ENCODE measurements at regions not wholly inside any gene's neighbourhood (a gene's known extent, or its start where the extent isn't known, plus 50 kb on each side); places are given as distances from the start of the nearest gene placed in this dataset.
"Not testable (repeated sequence)": the region's sequence is repeated elsewhere in the genome, so short reads cannot be mapped to it uniquely, and the experiment has no call there.

GRCh38 chr7:119692541-119692940 lies 580.4 kb upstream of the KCND2 start:
- H3K36me3 ChIP-seq (replicated peaks; ENCODE audit: control insufficient read depth, insufficient read depth, low read length), result no peaks in the 10 kb centered on the region
- H3K27me3 ChIP-seq (ENCODE audit: control insufficient read depth, insufficient read depth, low read length), result no peaks in the 10 kb centered on the region
- no peak for DNase-seq
- no peak overlapping the region for H3K4me3 ChIP-seq (ENCODE audit: insufficient read depth, low read depth, low read length)

- Histone ChIP-seq H3K27me3 (ENCODE audit: control insufficient read depth, insufficient read depth, low read length) (no peaks in the 10 kb centered on the region), H3K4me3 (ENCODE audit: insufficient read depth, low read depth, low read length) (no peak overlapping the region), H3K36me3 (replicated peaks; ENCODE audit: control insufficient read depth, insufficient read depth, low read length) (no peaks in the 10 kb centered on the region)
- no peak for DNase-seq
Measured at GRCh38 chr7:119694506-119694905, 578.5 kb upstream of the KCND2 start.

- no peaks in the 10 kb centered on the region for H3K27me3 ChIP-seq (ENCODE audit: control insufficient read depth, insufficient read depth, low read length)
- no peaks in the 10 kb centered on the region for H3K36me3 ChIP-seq (replicated peaks; ENCODE audit: control insufficient read depth, insufficient read depth, low read length)
- no peak overlapping the region for H3K4me3 ChIP-seq (ENCODE audit: insufficient read depth, low read depth, low read length)
- DNase-seq, result no peak
Measured at GRCh38 chr7:119696336-119696735, 576.6 kb upstream of the KCND2 start.

- H3K27me3 ChIP-seq (ENCODE audit: control insufficient read depth, insufficient read depth, low read length), result no peaks in the 10 kb centered on the region
- DNase-seq, result no peak
- H3K36me3 ChIP-seq (replicated peaks; ENCODE audit: control insufficient read depth, insufficient read depth, low read length), result no peaks in the 10 kb centered on the region
- H3K4me3 ChIP-seq (ENCODE audit: insufficient read depth, low read depth, low read length), result no peak overlapping the region
Measured at GRCh38 chr7:119703895-119704294, 569.1 kb upstream of the KCND2 start.

GRCh38 chr7:119706608-119707007 lies 566.4 kb upstream of the KCND2 start:
- Histone ChIP-seq H3K4me3 (ENCODE audit: insufficient read depth, low read depth, low read length) (no peak overlapping the region), H3K27me3 (ENCODE audit: control insufficient read depth, insufficient read depth, low read length) (no peaks in the 10 kb centered on the region), H3K36me3 (replicated peaks; ENCODE audit: control insufficient read depth, insufficient read depth, low read length) (no peaks in the 10 kb centered on the region)
- DNase-seq, result no peak

- Histone ChIP-seq H3K4me3 (ENCODE audit: insufficient read depth, low read depth, low read length) (no peak overlapping the region), H3K27me3 (ENCODE audit: control insufficient read depth, insufficient read depth, low read length) (no peaks in the 10 kb centered on the region), H3K36me3 (replicated peaks; ENCODE audit: control insufficient read depth, insufficient read depth, low read length) (no peaks in the 10 kb centered on the region)
- DNase-seq, result no peak
Measured at GRCh38 chr7:119708891-119709290, 564.1 kb upstream of the KCND2 start.

GRCh38 chr7:119711104-119711503 lies 561.9 kb upstream of the KCND2 start:
- Histone ChIP-seq H3K36me3 (replicated peaks; ENCODE audit: control insufficient read depth, insufficient read depth, low read length) (no peaks in the 10 kb centered on the region), H3K27me3 (ENCODE audit: control insufficient read depth, insufficient read depth, low read length) (no peaks in the 10 kb centered on the region), H3K4me3 (ENCODE audit: insufficient read depth, low read depth, low read length) (no peak overlapping the region)
- no peak for DNase-seq

GRCh38 chr7:119712886-119713462 lies 560.0 kb upstream of the KCND2 start:
- Histone ChIP-seq H3K4me3 (ENCODE audit: insufficient read depth, low read depth, low read length) (no peak overlapping the region), H3K36me3 (replicated peaks; ENCODE audit: control insufficient read depth, insufficient read depth, low read length) (no peaks in the 10 kb centered on the region), H3K27me3 (ENCODE audit: control insufficient read depth, insufficient read depth, low read length) (no peaks in the 10 kb centered on the region)
- DNase-seq, result no peak

GRCh38 chr7:119713606-119714005 lies 559.4 kb upstream of the KCND2 start:
- Histone ChIP-seq H3K4me3 (ENCODE audit: insufficient read depth, low read depth, low read length) (no peak overlapping the region), H3K27me3 (ENCODE audit: control insufficient read depth, insufficient read depth, low read length) (no peaks in the 10 kb centered on the region), H3K36me3 (replicated peaks; ENCODE audit: control insufficient read depth, insufficient read depth, low read length) (no peaks in the 10 kb centered on the region)
- DNase-seq, result no peak

- Histone ChIP-seq H3K4me3 (ENCODE audit: insufficient read depth, low read depth, low read length) (no peak overlapping the region), H3K27me3 (ENCODE audit: control insufficient read depth, insufficient read depth, low read length) (no peaks in the 10 kb centered on the region), H3K36me3 (replicated peaks; ENCODE audit: control insufficient read depth, insufficient read depth, low read length) (no peaks in the 10 kb centered on the region)
- no peak for DNase-seq
Measured at GRCh38 chr7:119720541-119720940, 552.4 kb upstream of the KCND2 start.

GRCh38 chr7:119724041-119724792 lies 548.8 kb upstream of the KCND2 start:
- Histone ChIP-seq H3K4me3 (ENCODE audit: insufficient read depth, low read depth, low read length) (no peak overlapping the region), H3K27me3 (ENCODE audit: control insufficient read depth, insufficient read depth, low read length) (no peaks in the 10 kb centered on the region), H3K36me3 (replicated peaks; ENCODE audit: control insufficient read depth, insufficient read depth, low read length) (no peaks in the 10 kb centered on the region)
- DNase-seq, result no peak

GRCh38 chr7:119733127-119733879 lies 539.7 kb upstream of the KCND2 start:
- DNase-seq, result no peak
- no peak overlapping the region for H3K4me3 ChIP-seq (ENCODE audit: insufficient read depth, low read depth, low read length)
- H3K27me3 ChIP-seq (ENCODE audit: control insufficient read depth, insufficient read depth, low read length), result no peaks in the 10 kb centered on the region
- no peaks in the 10 kb centered on the region for H3K36me3 ChIP-seq (replicated peaks; ENCODE audit: control insufficient read depth, insufficient read depth, low read length)

GRCh38 chr7:119737390-119737789 lies 535.6 kb upstream of the KCND2 start:
- no peak overlapping the region for H3K4me3 ChIP-seq (ENCODE audit: insufficient read depth, low read depth, low read length)
- DNase-seq, result no peak
- H3K27me3 ChIP-seq (ENCODE audit: control insufficient read depth, insufficient read depth, low read length), result no peaks in the 10 kb centered on the region
- H3K36me3 ChIP-seq (replicated peaks; ENCODE audit: control insufficient read depth, insufficient read depth, low read length), result no peaks in the 10 kb centered on the region

- H3K36me3 ChIP-seq (replicated peaks; ENCODE audit: control insufficient read depth, insufficient read depth, low read length); H3K27me3 ChIP-seq (ENCODE audit: control insufficient read depth, insufficient read depth, low read length); DNase-seq; H3K4me3 ChIP-seq (ENCODE audit: insufficient read depth, low read depth, low read length): not testable (repeated sequence)
Measured at GRCh38 chr7:119745280-119745679, 527.7 kb upstream of the KCND2 start.

- H3K27me3 ChIP-seq (ENCODE audit: control insufficient read depth, insufficient read depth, low read length), result no peaks in the 10 kb centered on the region
- no peak overlapping the region for H3K4me3 ChIP-seq (ENCODE audit: insufficient read depth, low read depth, low read length)
- DNase-seq, result no peak
- no peaks in the 10 kb centered on the region for H3K36me3 ChIP-seq (replicated peaks; ENCODE audit: control insufficient read depth, insufficient read depth, low read length)
Measured at GRCh38 chr7:119748251-119748860, 524.6 kb upstream of the KCND2 start.
